ENCODE measurements at regions not wholly inside any gene's neighbourhood (a gene's known extent, or its start where the extent isn't known, plus 50 kb on each side); places are given as distances from the start of the nearest gene placed in this dataset.

- no peak for DNase-seq (ENCODE audit: low spot score in 2 of 2)
- intact Hi-C loops (cut with DNase I; ENCODE audit: low total_unique reads): no loop called here
- Histone ChIP-seq H3K9me3 (no peaks in the 10 kb centered on the region), H3K27me3 (no peaks in the 10 kb centered on the region), H3K36me3 (no peaks in the 10 kb centered on the region), H3K27ac (no peak overlapping the region), H3K4me3 (no peak overlapping the region), H3K4me1 (no peaks in the 10 kb centered on the region)
- TF ChIP-seq CTCF (IDR thresholded peaks at IDR 0.05): no peak
- TF ChIP-seq POLR2A (IDR thresholded peaks at IDR 0.05): no peak
- TF ChIP-seq POLR2AphosphoS5 (IDR thresholded peaks at IDR 0.05): no peak
Measured at GRCh38 chr18:34280000-34280399, 55.3 kb upstream of the NOL4 start.

- Histone ChIP-seq H3K27me3 (no peaks in the 10 kb centered on the region), H3K4me3 (no peak overlapping the region), H3K9me3 (no peaks in the 10 kb centered on the region), H3K4me1 (no peaks in the 10 kb centered on the region), H3K27ac (no peak overlapping the region), H3K36me3 (no peaks in the 10 kb centered on the region)
- no peak for DNase-seq (ENCODE audit: low spot score in 2 of 2)
- intact Hi-C loops (cut with DNase I; ENCODE audit: low total_unique reads): no loop called here
- no peak for TF ChIP-seq POLR2AphosphoS5 (IDR thresholded peaks at IDR 0.05)
- no peak for TF ChIP-seq POLR2A (IDR thresholded peaks at IDR 0.05)
- TF ChIP-seq CTCF (IDR thresholded peaks at IDR 0.05): no peak
Measured at GRCh38 chr18:34280653-34281052, 55.9 kb upstream of the NOL4 start.

- TF ChIP-seq POLR2A (IDR thresholded peaks at IDR 0.05) (no peak), POLR2AphosphoS5 (IDR thresholded peaks at IDR 0.05) (no peak), CTCF (IDR thresholded peaks at IDR 0.05) (no peak)
- no peaks in the 10 kb centered on the region for H3K36me3 ChIP-seq
- H3K4me1 ChIP-seq: no peaks in the 10 kb centered on the region
- H3K27ac ChIP-seq: no peak overlapping the region
- H3K4me3 ChIP-seq: no peak overlapping the region
- no peaks in the 10 kb centered on the region for H3K9me3 ChIP-seq
- intact Hi-C loops (cut with DNase I; ENCODE audit: low total_unique reads): no loop called here
- H3K27me3 ChIP-seq: no peaks in the 10 kb centered on the region
- DNase-seq (ENCODE audit: low spot score in 2 of 2): no peak
Measured at GRCh38 chr18:34281290-34281689, 56.6 kb upstream of the NOL4 start.

GRCh38 chr18:34281722-34282121 lies 57.0 kb upstream of the NOL4 start:
- no peaks in the 10 kb centered on the region for H3K9me3 ChIP-seq
- TF ChIP-seq POLR2A (IDR thresholded peaks at IDR 0.05) (no peak), POLR2AphosphoS5 (IDR thresholded peaks at IDR 0.05) (no peak), CTCF (IDR thresholded peaks at IDR 0.05) (no peak)
- H3K27me3 ChIP-seq: no peaks in the 10 kb centered on the region
- no peaks in the 10 kb centered on the region for H3K36me3 ChIP-seq
- H3K4me1 ChIP-seq: no peaks in the 10 kb centered on the region
- H3K4me3 ChIP-seq: no peak overlapping the region
- intact Hi-C loops (cut with DNase I; ENCODE audit: low total_unique reads): no loop called here
- no peak for DNase-seq (ENCODE audit: low spot score in 2 of 2)
- H3K27ac ChIP-seq: no peak overlapping the region

- Histone ChIP-seq H3K27me3 (no peaks in the 10 kb centered on the region), H3K36me3 (no peaks in the 10 kb centered on the region), H3K4me3 (no peak overlapping the region), H3K27ac (no peak overlapping the region), H3K9me3 (peaks cover 4 to 11% of the 10 kb centered on the region in 2 donors), H3K4me1 (no peaks in the 10 kb centered on the region)
- TF ChIP-seq POLR2AphosphoS5 (IDR thresholded peaks at IDR 0.05) (no peak), POLR2A (IDR thresholded peaks at IDR 0.05) (no peak), CTCF (IDR thresholded peaks at IDR 0.05) (no peak)
- no peak for DNase-seq (ENCODE audit: low spot score in 2 of 2)
- intact Hi-C loops (cut with DNase I; ENCODE audit: low total_unique reads): no loop called here
Measured at GRCh38 chr18:34283506-34283905, 58.8 kb upstream of the NOL4 start.

Data from breast epithelium (tissue), 4 donors.